ENCODE measurements at regions not wholly inside any gene's neighbourhood (a gene's known extent, or its start where the extent isn't known, plus 50 kb on each side); places are given as distances from the start of the nearest gene placed in this dataset.

GRCh38 chr10:125396676-125397075 lies 236.3 kb upstream of the CTBP2 start:
- intact Hi-C loops (cut with micrococcal nuclease): no loop called here
- ChIA-PET CTCF (no interaction called here), POLR2A (no interaction called here)

More at GRCh38 chr10:125396676-125397075, 236.3 kb upstream of the CTBP2 start:
- H3K27ac ChIP-seq (ENCODE audit: low read depth, low read length): no peak overlapping the region
- ATAC-seq (no peak), DNase-seq (ENCODE audit: low read depth, low spot score) (no peak)
- H3K9me2 ChIP-seq (ENCODE audit: insufficient read depth): no peaks in the 10 kb centered on the region
- no peak overlapping the region for H3K4me3 ChIP-seq (replicated peaks in 1 of 2; ENCODE audit: low read depth in 1 of 2, low read length in 2 of 2)
- H4K20me1 ChIP-seq (ENCODE audit: insufficient read depth): no peaks in the 10 kb centered on the region
- H2AFZ ChIP-seq (ENCODE audit: low read depth, low read length, poor library complexity, severe bottlenecking): no peak overlapping the region
- no peak for TF ChIP-seq CBX3 (IDR thresholded peaks at IDR 0.05; ENCODE audit: low read depth)
- TF ChIP-seq EZH2 (IDR thresholded peaks at IDR 0.05): no peak
- no peak for TF ChIP-seq CTCF (IDR thresholded peaks at IDR 0.05 in 2 of 3, conservative IDR thresholded peaks at IDR 0.05 in 1 of 3; ENCODE audit: borderline replicate concordance in 1 of 3, insufficient read depth in 1 of 3, low read depth in 2 of 3, low read length in 2 of 3)
- no peak for TF ChIP-seq ZFX (IDR thresholded peaks at IDR 0.05)
- no peak for TF ChIP-seq SIN3A (IDR thresholded peaks at IDR 0.05; ENCODE audit: low read depth)
- no peak for TF ChIP-seq ATF3 (IDR thresholded peaks at IDR 0.05)
- BruUV-seq (replicated peaks): no TSS peak
- no peaks in the 10 kb centered on the region for H3K79me2 ChIP-seq (ENCODE audit: insufficient read depth, low read length)
- RAD21 ChIA-PET (ENCODE audit: low non-redundant PET in 1 of 2, low total read pairs in 2 of 2, uncharacterized antibody in 2 of 2, unreplicated experiment in 2 of 2): no interaction called here
- no peak overlapping the region for H3K9ac ChIP-seq (ENCODE audit: low read length)
- H3K4me1 ChIP-seq (ENCODE audit: control insufficient read depth in 1 of 2, insufficient read depth in 2 of 2, low read length in 2 of 2): no peaks in the 10 kb centered on the region
- no peak overlapping the region for H3K4me2 ChIP-seq (ENCODE audit: low read length)
- no peaks in the 10 kb centered on the region for H3K27me3 ChIP-seq (ENCODE audit: insufficient read depth, low read length)
- no peaks in the 10 kb centered on the region for H3K36me3 ChIP-seq (ENCODE audit: control insufficient read depth in 1 of 2, insufficient read depth in 2 of 2, low read length in 2 of 2)
- no peaks in the 10 kb centered on the region for H3K9me3 ChIP-seq (ENCODE audit: control insufficient read depth in 1 of 2, insufficient read depth in 1 of 2, low read depth in 1 of 2, low read length in 2 of 2)

All from HCT116 (cell line).